PC-9 (cell line): ENCODE measurements at regions not wholly inside any gene's neighbourhood (a gene's known extent, or its start where the extent isn't known, plus 50 kb on each side); places are given as distances from the start of the nearest gene placed in this dataset.

ENCODE experiments used
- BruUV-seq: library from RNA; stranded (reverse); fragments of 400-500 nt; replicated peaks from 2 replicates; lab custom pipeline; 2021; lab: Mats Ljungman, UMichigan
- CTCF ChIA-PET: fragments of 300-600 bp; sonication (Branson Sonifier 250); formaldehyde crosslinking; loops from one replicate; lab custom pipeline; 2022; ENCODE audit warnings: antibody characterized with exemption; lab: Charles Lee
- POLR2A ChIA-PET: fragments of 300-600 bp; sonication (Branson Sonifier 250); formaldehyde crosslinking; loops from one replicate; lab custom pipeline; 2022; ENCODE audit warnings: antibody characterized with exemption; ENCODE audit not compliant: unreplicated experiment; lab: Charles Lee
- DNase-seq, 2 experiments: peaks; one replicate each; pipeline versions ENCODE4 v3.0.0 to v3.0.0-alpha.2; 2015 to 2022; ENCODE audit warnings: mixed read lengths in 1 of 2
- H2AFZ ChIP-seq: fragments of 200-600 bp; sonication (generic); 2 replicates; pipeline ENCODE4 v1.8.1; 2017; ENCODE audit warnings: antibody characterized with exemption
- H3F3A ChIP-seq: fragments of 200-600 bp; sonication (generic); 2 replicates; pipeline ENCODE4 v1.8.1; 2017; ENCODE audit warnings: antibody characterized with exemption, mild to moderate bottlenecking, low read depth; ENCODE audit not compliant: insufficient read depth
- H3K27ac ChIP-seq: fragments of 200-600 bp; sonication (generic); 2 replicates; pipeline ENCODE4 v1.6.1; 2016; ENCODE audit warnings: mixed run types
- H3K27me3 ChIP-seq: fragments of 200-600 bp; sonication (generic); 2 replicates; pipeline ENCODE4 v1.6.1; 2016; ENCODE audit warnings: low read depth, mixed run types; ENCODE audit not compliant: insufficient read depth
- H3K36me3 ChIP-seq: fragments of 200-600 bp; sonication (generic); 2 replicates; pipeline ENCODE4 v1.6.1; 2016; ENCODE audit warnings: low read depth, mixed run types
- H3K4me1 ChIP-seq: fragments of 200-600 bp; sonication (generic); replicated peaks from 2 replicates; pipeline ENCODE4 v1.6.1; 2016; ENCODE audit warnings: mixed run types; ENCODE audit not compliant: insufficient read depth
- H3K4me2 ChIP-seq: fragments of 200-600 bp; sonication (generic); 2 replicates; pipeline ENCODE4 v1.6.1; 2017; ENCODE audit warnings: mixed run types
- H3K4me3 ChIP-seq: fragments of 200-600 bp; sonication (generic); 2 replicates; pipeline ENCODE4 v1.6.1; 2016; ENCODE audit warnings: mixed run types
- H3K79me2 ChIP-seq: fragments of 200-600 bp; sonication (generic); 2 replicates; pipeline ENCODE4 v1.6.1; 2017; ENCODE audit warnings: low read depth, mixed run types
- H3K9me2 ChIP-seq: fragments of 200-600 bp; sonication (generic); 2 replicates; pipeline ENCODE4 v1.8.1; 2017; ENCODE audit warnings: mild to moderate bottlenecking; ENCODE audit not compliant: insufficient read depth
- H3K9me3 ChIP-seq: fragments of 200-600 bp; sonication (generic); 2 replicates; pipeline ENCODE4 v1.8.1; 2016; ENCODE audit warnings: low read depth; ENCODE audit not compliant: insufficient read depth
- H4K20me1 ChIP-seq: fragments of 200-600 bp; sonication (generic); 2 replicates; pipeline ENCODE4 v1.8.1; 2017; ENCODE audit not compliant: insufficient read depth
- EZH2 ChIP-seq: fragments of 200-600 bp; sonication (generic); IDR thresholded peaks from 2 replicates; pipeline ENCODE4 v1.8.0; 2017; ENCODE audit warnings: antibody characterized with exemption, low read depth
- intact Hi-C: fragments of 100-400 bp; cut with micrococcal nuclease; formaldehyde crosslinking; loops from one replicate; pipeline ENCODE4 v1.10.0; 2022; ENCODE audit not compliant: unreplicated experiment
- TF ChIP-seq, protein P1 (sequence below): fragments of 200-600 bp; sonication (generic); conservative IDR thresholded peaks from 2 replicates; pipeline ENCODE4 v1.6.1; 2017; ENCODE audit warnings: mixed run types, antibody characterized with exemption, mild to moderate bottlenecking, moderate library complexity

DNA sequence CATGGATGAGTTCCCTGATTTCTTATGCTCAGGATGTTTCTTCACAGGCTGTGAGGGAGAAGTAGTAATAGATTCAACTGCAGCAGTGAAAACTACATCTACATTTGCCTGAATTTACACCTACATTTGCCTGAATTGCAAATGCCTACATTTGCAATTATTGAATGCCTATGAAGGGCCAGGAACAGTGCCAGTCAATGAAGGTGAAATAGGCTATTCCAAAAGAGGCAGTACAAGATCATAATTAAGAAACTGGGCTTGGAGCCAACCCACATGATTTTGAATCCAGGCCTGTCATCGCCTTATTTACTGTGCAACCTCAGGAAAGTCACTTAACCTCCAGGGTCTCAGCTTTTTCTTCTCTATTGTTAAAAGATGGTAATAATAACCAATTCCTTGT, 1353.3 kb downstream of the FAM181B start:
- no peak overlapping the region for H3K4me3 ChIP-seq
- H3K4me1 ChIP-seq: no peaks in the 10 kb centered on the region
- H3K9me3 ChIP-seq: no peaks in the 10 kb centered on the region
- intact Hi-C loops: no loop called here
- no peaks in the 10 kb centered on the region for H4K20me1 ChIP-seq
- no peak for DNase-seq
- ChIA-PET CTCF (no interaction called here), POLR2A (no interaction called here)
- H3K9me2 ChIP-seq: no peaks in the 10 kb centered on the region
- no peaks in the 10 kb centered on the region for H3K79me2 ChIP-seq
- no TSS peak for BruUV-seq
- H3K36me3 ChIP-seq: no peaks in the 10 kb centered on the region
- no peaks in the 10 kb centered on the region for H3F3A ChIP-seq
- no peak overlapping the region for H3K4me2 ChIP-seq
- no peak overlapping the region for H2AFZ ChIP-seq
- no peaks in the 10 kb centered on the region for H3K27me3 ChIP-seq
- TF ChIP-seq, protein P1, sequence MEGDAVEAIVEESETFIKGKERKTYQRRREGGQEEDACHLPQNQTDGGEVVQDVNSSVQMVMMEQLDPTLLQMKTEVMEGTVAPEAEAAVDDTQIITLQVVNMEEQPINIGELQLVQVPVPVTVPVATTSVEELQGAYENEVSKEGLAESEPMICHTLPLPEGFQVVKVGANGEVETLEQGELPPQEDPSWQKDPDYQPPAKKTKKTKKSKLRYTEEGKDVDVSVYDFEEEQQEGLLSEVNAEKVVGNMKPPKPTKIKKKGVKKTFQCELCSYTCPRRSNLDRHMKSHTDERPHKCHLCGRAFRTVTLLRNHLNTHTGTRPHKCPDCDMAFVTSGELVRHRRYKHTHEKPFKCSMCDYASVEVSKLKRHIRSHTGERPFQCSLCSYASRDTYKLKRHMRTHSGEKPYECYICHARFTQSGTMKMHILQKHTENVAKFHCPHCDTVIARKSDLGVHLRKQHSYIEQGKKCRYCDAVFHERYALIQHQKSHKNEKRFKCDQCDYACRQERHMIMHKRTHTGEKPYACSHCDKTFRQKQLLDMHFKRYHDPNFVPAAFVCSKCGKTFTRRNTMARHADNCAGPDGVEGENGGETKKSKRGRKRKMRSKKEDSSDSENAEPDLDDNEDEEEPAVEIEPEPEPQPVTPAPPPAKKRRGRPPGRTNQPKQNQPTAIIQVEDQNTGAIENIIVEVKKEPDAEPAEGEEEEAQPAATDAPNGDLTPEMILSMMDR: no peak
- no peak for TF ChIP-seq EZH2
- no peak overlapping the region for H3K27ac ChIP-seq

- Histone ChIP-seq H3K27me3 (no peaks in the 10 kb centered on the region), H3K27ac (no peak overlapping the region), H3K36me3 (no peaks in the 10 kb centered on the region), H3F3A (no peaks in the 10 kb centered on the region), H3K9me3 (no peaks in the 10 kb centered on the region), H4K20me1 (no peaks in the 10 kb centered on the region), H3K4me3 (no peak overlapping the region), H3K4me1 (no peaks in the 10 kb centered on the region), H2AFZ (no peak overlapping the region), H3K4me2 (no peak overlapping the region), H3K9me2 (no peaks in the 10 kb centered on the region), H3K79me2 (no peaks in the 10 kb centered on the region)
- no peak for DNase-seq
- no TSS peak for BruUV-seq
- TF ChIP-seq EZH2: no peak
- TF ChIP-seq, protein P1: no peak
- ChIA-PET POLR2A (no interaction called here), CTCF (no interaction called here)
- intact Hi-C loops: no loop called here
These were observed 1356.2 kb downstream of the FAM181B start for GRCh38 chr11:81377418-81377817.

DNA sequence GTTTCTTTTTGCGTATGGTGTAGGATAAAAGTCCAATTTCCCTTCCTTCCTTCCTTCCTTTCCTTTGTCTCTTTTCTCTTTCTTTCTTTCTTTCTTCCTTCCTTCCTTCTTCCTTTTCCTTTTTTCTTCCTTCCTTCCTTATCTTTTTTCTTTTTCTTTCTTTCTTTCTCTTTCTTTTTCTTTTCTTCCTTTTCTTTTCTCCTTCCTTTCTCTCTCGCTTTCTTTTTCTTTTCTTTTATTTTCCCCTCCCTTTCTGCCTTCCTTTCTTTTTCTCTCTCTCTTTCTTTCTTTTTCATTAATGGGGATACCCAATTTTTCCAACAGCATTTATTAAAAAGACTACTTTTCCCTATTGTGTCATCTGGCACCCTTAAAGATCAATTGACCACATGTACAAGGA, 1359.7 kb downstream of the FAM181B start:
- ChIA-PET POLR2A (no interaction called here), CTCF (no interaction called here)
- Histone ChIP-seq H3K4me3 (no peak overlapping the region), H3F3A (no peaks in the 10 kb centered on the region), H4K20me1 (no peaks in the 10 kb centered on the region), H3K27ac (no peak overlapping the region), H3K27me3 (peaks cover 4% of the 10 kb centered on the region; the same call in 1 of the 2 replicates), H3K36me3 (no peaks in the 10 kb centered on the region), H2AFZ (no peak overlapping the region), H3K79me2 (no peaks in the 10 kb centered on the region), H3K9me3 (no peaks in the 10 kb centered on the region), H3K9me2 (no peaks in the 10 kb centered on the region), H3K4me1 (no peaks in the 10 kb centered on the region), H3K4me2 (no peak overlapping the region)
- BruUV-seq: no TSS peak
- no peak for TF ChIP-seq EZH2
- TF ChIP-seq, protein P1: no peak
- DNase-seq: no peak
- intact Hi-C loops: no loop called here
